ENCODE measurements at regions not wholly inside any gene's neighbourhood (a gene's known extent, or its start where the extent isn't known, plus 50 kb on each side); places are given as distances from the start of the nearest gene placed in this dataset.

GRCh38 chr11:112831969-112832766 is 129.1 kb upstream of the NCAM1 start:
- Mint-ChIP-seq H3K4me3 (no peak overlapping the region), H3K27ac (no peak overlapping the region), H3K4me1 (peaks cover 4% of the 10 kb centered on the region), H3K27me3 (ENCODE audit: low read depth) (peaks cover 11% of the 10 kb centered on the region), H3K9me3 (peaks cover 17% of the 10 kb centered on the region), H3K36me3 (no peaks in the 10 kb centered on the region)
- TF ChIP-seq E2F1 (CRISPR knock-in tag; IDR thresholded peaks at IDR 0.05) (no peak), SMAD3 (CRISPR knock-in tag; IDR thresholded peaks at IDR 0.05; ENCODE audit: borderline replicate concordance) (no peak), TEAD4 (CRISPR knock-in tag; IDR thresholded peaks at IDR 0.05) (no peak), CBFB (CRISPR knock-in tag; IDR thresholded peaks at IDR 0.05; ENCODE audit: low read depth) (no peak), PRRX2 (CRISPR knock-in tag; IDR thresholded peaks at IDR 0.05) (no peak), MLX (CRISPR knock-in tag; IDR thresholded peaks at IDR 0.05) (no peak), NFE2L1 (CRISPR knock-in tag; IDR thresholded peaks at IDR 0.05) (no peak), ATF3 (CRISPR knock-in tag; conservative IDR thresholded peaks at IDR 0.05) (no peak), TP53 (CRISPR knock-in tag; IDR thresholded peaks at IDR 0.05) (no peak), ZMAT4 (CRISPR knock-in tag; IDR thresholded peaks at IDR 0.05) (no peak), ESRRA (CRISPR knock-in tag; IDR thresholded peaks at IDR 0.05; ENCODE audit: borderline replicate concordance) (no peak), GABPB1 (CRISPR knock-in tag; IDR thresholded peaks at IDR 0.05) (no peak), SMAD4 (CRISPR knock-in tag; IDR thresholded peaks at IDR 0.05) (no peak), ATF1 (CRISPR knock-in tag; IDR thresholded peaks at IDR 0.05) (no peak), RORB (CRISPR knock-in tag; IDR thresholded peaks at IDR 0.05) (no peak), PREB (CRISPR knock-in tag; IDR thresholded peaks at IDR 0.05; ENCODE audit: borderline replicate concordance) (no peak), ERG (CRISPR knock-in tag; IDR thresholded peaks at IDR 0.05) (no peak), E2F5 (CRISPR knock-in tag; IDR thresholded peaks at IDR 0.05) (no peak)
- TF ChIP-seq, protein P1, sequence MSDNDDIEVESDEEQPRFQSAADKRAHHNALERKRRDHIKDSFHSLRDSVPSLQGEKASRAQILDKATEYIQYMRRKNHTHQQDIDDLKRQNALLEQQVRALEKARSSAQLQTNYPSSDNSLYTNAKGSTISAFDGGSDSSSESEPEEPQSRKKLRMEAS (CRISPR knock-in tag; IDR thresholded peaks at IDR 0.05): no peak
- TF ChIP-seq, protein P2, sequence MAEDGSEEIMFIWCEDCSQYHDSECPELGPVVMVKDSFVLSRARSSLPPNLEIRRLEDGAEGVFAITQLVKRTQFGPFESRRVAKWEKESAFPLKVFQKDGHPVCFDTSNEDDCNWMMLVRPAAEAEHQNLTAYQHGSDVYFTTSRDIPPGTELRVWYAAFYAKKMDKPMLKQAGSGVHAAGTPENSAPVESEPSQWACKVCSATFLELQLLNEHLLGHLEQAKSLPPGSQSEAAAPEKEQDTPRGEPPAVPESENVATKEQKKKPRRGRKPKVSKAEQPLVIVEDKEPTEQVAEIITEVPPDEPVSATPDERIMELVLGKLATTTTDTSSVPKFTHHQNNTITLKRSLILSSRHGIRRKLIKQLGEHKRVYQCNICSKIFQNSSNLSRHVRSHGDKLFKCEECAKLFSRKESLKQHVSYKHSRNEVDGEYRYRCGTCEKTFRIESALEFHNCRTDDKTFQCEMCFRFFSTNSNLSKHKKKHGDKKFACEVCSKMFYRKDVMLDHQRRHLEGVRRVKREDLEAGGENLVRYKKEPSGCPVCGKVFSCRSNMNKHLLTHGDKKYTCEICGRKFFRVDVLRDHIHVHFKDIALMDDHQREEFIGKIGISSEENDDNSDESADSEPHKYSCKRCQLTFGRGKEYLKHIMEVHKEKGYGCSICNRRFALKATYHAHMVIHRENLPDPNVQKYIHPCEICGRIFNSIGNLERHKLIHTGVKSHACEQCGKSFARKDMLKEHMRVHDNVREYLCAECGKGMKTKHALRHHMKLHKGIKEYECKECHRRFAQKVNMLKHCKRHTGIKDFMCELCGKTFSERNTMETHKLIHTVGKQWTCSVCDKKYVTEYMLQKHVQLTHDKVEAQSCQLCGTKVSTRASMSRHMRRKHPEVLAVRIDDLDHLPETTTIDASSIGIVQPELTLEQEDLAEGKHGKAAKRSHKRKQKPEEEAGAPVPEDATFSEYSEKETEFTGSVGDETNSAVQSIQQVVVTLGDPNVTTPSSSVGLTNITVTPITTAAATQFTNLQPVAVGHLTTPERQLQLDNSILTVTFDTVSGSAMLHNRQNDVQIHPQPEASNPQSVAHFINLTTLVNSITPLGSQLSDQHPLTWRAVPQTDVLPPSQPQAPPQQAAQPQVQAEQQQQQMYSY (CRISPR knock-in tag; IDR thresholded peaks at IDR 0.05): no peak
- DNase-seq (ENCODE audit: low spot score) (no peak), ATAC-seq (no peak)
- ChIA-PET CTCF (no interaction called here), POLR2A (no interaction called here)

All from WTC11 (cell line).